Progenitor cell of endocrine pancreas (in vitro differentiated cells): ENCODE measurements at regions not wholly inside any gene's neighbourhood (a gene's known extent, or its start where the extent isn't known, plus 50 kb on each side); places are given as distances from the start of the nearest gene placed in this dataset.

Source experiments
- DNase-seq: peaks from one replicate; pipeline ENCODE4 v3.0.0; 2021; ENCODE audit warnings: low spot score; ENCODE audit not compliant: unreplicated experiment
- H3K27ac Mint-ChIP-seq: 2 replicates; pipeline ENCODE4 v1.8.0; 2021; ENCODE audit warnings: mild to moderate bottlenecking, moderate library complexity, mixed read lengths
- H3K27me3 Mint-ChIP-seq: 2 replicates; pipeline ENCODE4 v1.8.0; 2021; ENCODE audit warnings: mixed read lengths
- H3K36me3 Mint-ChIP-seq: 2 replicates; pipeline ENCODE4 v1.8.0; 2022; ENCODE audit warnings: mixed read lengths; ENCODE audit not compliant: insufficient read depth
- H3K4me1 Mint-ChIP-seq: 2 replicates; pipeline ENCODE4 v1.8.0; 2021; ENCODE audit warnings: low read depth, mixed read lengths
- H3K4me3 Mint-ChIP-seq: 2 replicates; pipeline ENCODE4 v1.8.0; 2021; ENCODE audit warnings: low read depth, mild to moderate bottlenecking, moderate library complexity, mixed read lengths
- H3K9me3 Mint-ChIP-seq: 2 replicates; pipeline ENCODE4 v1.8.0; 2021; ENCODE audit warnings: low read depth, mixed read lengths
- TF ChIP-seq, protein P1 (sequence below): fragments of 200-600 bp; sonication (generic); IDR thresholded peaks from one replicate; pipeline ENCODE4 v1.5.0; 2021; ENCODE audit warnings: antibody characterized with exemption, mild to moderate bottlenecking; ENCODE audit not compliant: unreplicated experiment

- no peaks in the 10 kb centered on the region for H3K4me1 Mint-ChIP-seq
- H3K4me3 Mint-ChIP-seq = no peak overlapping the region
- H3K27ac Mint-ChIP-seq = no peak overlapping the region
- DNase-seq = no peak
- no peaks in the 10 kb centered on the region for H3K36me3 Mint-ChIP-seq
- H3K9me3 Mint-ChIP-seq = peaks cover 5% of the 10 kb centered on the region
- TF ChIP-seq, protein P1, sequence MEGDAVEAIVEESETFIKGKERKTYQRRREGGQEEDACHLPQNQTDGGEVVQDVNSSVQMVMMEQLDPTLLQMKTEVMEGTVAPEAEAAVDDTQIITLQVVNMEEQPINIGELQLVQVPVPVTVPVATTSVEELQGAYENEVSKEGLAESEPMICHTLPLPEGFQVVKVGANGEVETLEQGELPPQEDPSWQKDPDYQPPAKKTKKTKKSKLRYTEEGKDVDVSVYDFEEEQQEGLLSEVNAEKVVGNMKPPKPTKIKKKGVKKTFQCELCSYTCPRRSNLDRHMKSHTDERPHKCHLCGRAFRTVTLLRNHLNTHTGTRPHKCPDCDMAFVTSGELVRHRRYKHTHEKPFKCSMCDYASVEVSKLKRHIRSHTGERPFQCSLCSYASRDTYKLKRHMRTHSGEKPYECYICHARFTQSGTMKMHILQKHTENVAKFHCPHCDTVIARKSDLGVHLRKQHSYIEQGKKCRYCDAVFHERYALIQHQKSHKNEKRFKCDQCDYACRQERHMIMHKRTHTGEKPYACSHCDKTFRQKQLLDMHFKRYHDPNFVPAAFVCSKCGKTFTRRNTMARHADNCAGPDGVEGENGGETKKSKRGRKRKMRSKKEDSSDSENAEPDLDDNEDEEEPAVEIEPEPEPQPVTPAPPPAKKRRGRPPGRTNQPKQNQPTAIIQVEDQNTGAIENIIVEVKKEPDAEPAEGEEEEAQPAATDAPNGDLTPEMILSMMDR = no peak
- peaks cover 12% of the 10 kb centered on the region for H3K27me3 Mint-ChIP-seq
Observed at GRCh38 chr5:5719292-5719691, 296.8 kb downstream of the ICE1 start.

DNA sequence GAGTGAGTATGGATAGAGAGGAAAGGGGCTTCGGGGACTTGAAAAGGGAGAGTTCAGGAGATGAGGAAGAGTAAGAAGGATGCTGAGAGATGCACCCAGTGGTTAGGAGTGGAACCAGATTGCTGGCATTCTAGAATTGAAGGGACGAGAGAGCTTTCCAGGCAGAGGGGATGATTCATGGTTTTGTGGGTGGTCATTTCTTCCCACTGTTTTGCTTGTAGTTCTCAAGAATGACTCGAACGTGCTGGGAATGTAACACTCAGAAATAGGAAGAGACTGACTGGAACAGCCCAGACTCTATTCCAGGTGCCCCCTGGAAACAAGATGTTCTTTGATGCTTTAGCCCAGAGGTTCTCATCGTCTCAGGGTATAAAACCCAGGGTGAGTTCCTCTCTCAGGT lies 294.2 kb downstream of the ICE1 start:
- Mint-ChIP-seq H3K27me3 (peaks cover 22% of the 10 kb centered on the region), H3K36me3 (no peaks in the 10 kb centered on the region), H3K27ac (no peak overlapping the region), H3K4me3 (no peak overlapping the region), H3K9me3 (no peaks in the 10 kb centered on the region), H3K4me1 (no peaks in the 10 kb centered on the region)
- TF ChIP-seq, protein P1 = no peak
- no peak for DNase-seq

GRCh38 chr5:5711592-5711991 lies 289.1 kb downstream of the ICE1 start:
- Mint-ChIP-seq H3K27me3 (peaks cover 23% of the 10 kb centered on the region), H3K27ac (no peak overlapping the region), H3K36me3 (no peaks in the 10 kb centered on the region), H3K4me1 (peaks cover 6% of the 10 kb centered on the region), H3K4me3 (no peak overlapping the region), H3K9me3 (peaks cover 2% of the 10 kb centered on the region)
- DNase-seq = no peak
- TF ChIP-seq, protein P1 = no peak

DNA sequence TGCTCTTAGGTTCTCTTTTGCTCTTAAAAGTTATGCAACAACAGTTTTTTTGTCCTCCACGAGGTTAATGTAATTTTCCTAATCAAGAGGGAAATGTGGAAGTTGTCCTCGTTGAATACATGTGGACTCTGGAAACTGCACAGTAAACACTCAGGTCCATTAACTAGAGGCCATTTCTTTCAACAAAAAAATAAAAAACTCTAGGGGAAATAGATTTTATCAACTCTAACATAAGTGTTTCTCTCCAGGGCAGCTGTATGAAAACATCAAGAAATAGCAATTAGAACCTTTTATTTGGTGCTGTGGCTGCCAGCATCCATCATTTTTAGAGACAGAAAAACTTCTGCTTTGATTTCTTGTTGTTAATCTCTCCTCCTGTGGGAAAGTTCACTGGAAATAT lies 288.6 kb downstream of the ICE1 start:
- H3K36me3 Mint-ChIP-seq = no peaks in the 10 kb centered on the region
- H3K27me3 Mint-ChIP-seq = peaks cover 20% of the 10 kb centered on the region
- H3K27ac Mint-ChIP-seq = no peak overlapping the region
- no peak for DNase-seq
- H3K4me1 Mint-ChIP-seq = peaks cover 6% of the 10 kb centered on the region
- H3K4me3 Mint-ChIP-seq = no peak overlapping the region
- TF ChIP-seq, protein P1 = no peak
- H3K9me3 Mint-ChIP-seq = peaks cover 2% of the 10 kb centered on the region

DNA sequence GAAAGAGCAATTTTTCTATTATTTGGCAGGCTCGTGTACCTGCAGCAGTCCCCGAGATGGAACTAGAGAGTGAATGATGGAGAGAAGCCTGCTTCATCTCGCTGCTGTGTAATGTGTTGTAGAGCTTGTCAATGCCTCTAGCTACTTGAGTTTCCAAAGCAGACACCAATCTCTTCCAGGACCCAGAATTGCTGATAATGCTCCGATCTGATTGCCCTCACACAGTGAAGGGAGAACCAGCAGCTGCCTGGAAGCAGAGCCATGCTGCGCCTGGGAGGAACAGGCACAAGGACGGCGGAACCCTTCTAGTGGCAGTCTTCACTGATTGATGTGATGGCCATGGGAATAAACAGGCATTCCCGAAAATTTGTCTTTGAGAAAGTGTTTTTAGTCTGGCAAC lies 288.0 kb downstream of the ICE1 start:
- TF ChIP-seq, protein P1 = no peak
- no peak for DNase-seq
- Mint-ChIP-seq H3K36me3 (no peaks in the 10 kb centered on the region), H3K9me3 (peaks cover 2% of the 10 kb centered on the region), H3K27ac (no peak overlapping the region), H3K4me1 (peaks cover 6% of the 10 kb centered on the region), H3K27me3 (peaks cover 20% of the 10 kb centered on the region), H3K4me3 (no peak overlapping the region)
